Fibroblast of skin of abdomen (primary cell): ENCODE measurements at regions not wholly inside any gene's neighbourhood (a gene's known extent, or its start where the extent isn't known, plus 50 kb on each side); places are given as distances from the start of the nearest gene placed in this dataset.
"Not testable (repeated sequence)": the region's sequence is repeated elsewhere in the genome, so short reads cannot be mapped to it uniquely, and the experiment has no call there.

Experiments used
- DNase-seq: peaks from one replicate; pipeline ENCODE4 v3.0.0-alpha.2; 2013

DNA sequence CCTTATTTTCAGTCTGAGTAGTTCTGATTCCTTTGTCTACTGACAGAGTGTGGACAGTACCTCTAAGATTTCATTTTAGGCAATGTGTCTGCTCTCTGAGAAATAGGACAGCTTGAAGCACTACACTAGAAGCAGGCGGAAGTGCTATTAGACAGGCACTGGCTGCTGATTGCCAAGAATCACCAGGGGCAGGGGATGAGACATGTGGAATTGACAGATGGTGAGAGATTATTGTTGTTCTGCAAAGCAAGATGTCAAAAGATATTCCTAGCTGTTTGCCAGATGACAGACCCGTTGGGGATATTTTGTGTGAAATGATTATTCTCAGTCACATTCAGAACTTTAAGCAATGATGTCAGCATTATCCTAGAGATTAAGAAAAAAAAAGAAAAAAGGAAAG is 323.3 kb downstream of the ANKRD30B start:
- not testable (repeated sequence) for DNase-seq
